ENCODE measurements at regions not wholly inside any gene's neighbourhood (a gene's known extent, or its start where the extent isn't known, plus 50 kb on each side); places are given as distances from the start of the nearest gene placed in this dataset.

GRCh38 chr5:105288946-105289345 lies 1726.4 kb upstream of the NUDT12 start:
- H3K27ac Mint-ChIP-seq: no peak overlapping the region
- H3K9me3 Mint-ChIP-seq: peaks cover 11% of the 10 kb centered on the region
- H3K36me3 Mint-ChIP-seq (ENCODE audit: low read depth): no peaks in the 10 kb centered on the region
- H3K27me3 Mint-ChIP-seq: no peaks in the 10 kb centered on the region
- DNase-seq: no peak
- no peaks in the 10 kb centered on the region for H3K4me1 Mint-ChIP-seq
- no peak overlapping the region for H3K4me3 Mint-ChIP-seq
- no peak for ATAC-seq

GRCh38 chr5:105283134-105283533 lies 1720.5 kb upstream of the NUDT12 start:
- no peak overlapping the region for H3K4me3 Mint-ChIP-seq
- peaks cover 15% of the 10 kb centered on the region for H3K9me3 Mint-ChIP-seq
- ATAC-seq (no peak), DNase-seq (no peak)
- H3K27me3 Mint-ChIP-seq: no peaks in the 10 kb centered on the region
- H3K4me1 Mint-ChIP-seq: no peaks in the 10 kb centered on the region
- H3K27ac Mint-ChIP-seq: no peak overlapping the region
- H3K36me3 Mint-ChIP-seq (ENCODE audit: low read depth): no peaks in the 10 kb centered on the region

DNA sequence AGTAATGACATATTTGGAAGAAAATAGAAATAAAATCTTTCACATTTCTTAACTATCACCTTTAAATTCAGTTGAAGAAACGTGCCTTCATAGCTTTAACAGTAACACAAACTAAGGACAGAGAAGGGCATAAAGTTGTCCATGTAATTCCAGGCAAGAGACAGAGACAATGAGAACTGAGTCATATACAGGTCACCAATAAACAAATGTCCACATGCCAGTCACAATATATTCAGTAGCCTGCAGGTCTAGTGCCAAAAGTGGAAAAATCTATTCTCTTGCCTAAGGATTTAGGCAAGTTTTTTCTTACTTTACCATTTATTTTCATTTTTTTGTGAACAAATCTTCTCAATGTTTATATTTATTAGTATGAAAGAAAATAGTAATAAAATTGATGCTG lies 1711.5 kb upstream of the NUDT12 start:
- ATAC-seq (no peak), DNase-seq (no peak)
- H3K27ac Mint-ChIP-seq: no peak overlapping the region
- H3K4me1 Mint-ChIP-seq: no peaks in the 10 kb centered on the region
- H3K9me3 Mint-ChIP-seq: peaks cover 19% of the 10 kb centered on the region
- no peak overlapping the region for H3K4me3 Mint-ChIP-seq
- H3K36me3 Mint-ChIP-seq (ENCODE audit: low read depth): no peaks in the 10 kb centered on the region
- no peaks in the 10 kb centered on the region for H3K27me3 Mint-ChIP-seq

DNA sequence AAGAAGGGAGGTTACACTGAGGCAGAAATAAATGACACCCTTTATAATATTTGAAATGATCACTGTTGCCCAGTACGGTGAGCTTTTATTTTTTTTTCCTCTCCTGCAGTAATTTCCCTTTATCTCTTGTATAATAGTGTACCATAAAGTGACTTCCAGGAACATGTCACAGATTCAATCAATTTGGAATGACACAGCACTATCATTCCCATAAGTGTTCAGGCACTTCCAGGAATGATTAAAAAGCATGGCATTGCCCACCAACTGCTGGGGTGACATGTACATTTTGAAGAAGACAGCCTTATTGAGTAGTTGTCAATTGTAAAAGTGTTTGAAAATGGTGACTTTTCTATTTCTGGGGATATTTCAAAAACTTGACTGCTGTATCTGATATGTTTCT lies 1700.9 kb upstream of the NUDT12 start:
- Mint-ChIP-seq H3K4me1 (no peaks in the 10 kb centered on the region), H3K27ac (no peak overlapping the region), H3K4me3 (no peak overlapping the region), H3K9me3 (peaks cover 23% of the 10 kb centered on the region), H3K36me3 (ENCODE audit: low read depth) (no peaks in the 10 kb centered on the region), H3K27me3 (no peaks in the 10 kb centered on the region)
- ATAC-seq: no peak
- DNase-seq: no peak

DNA sequence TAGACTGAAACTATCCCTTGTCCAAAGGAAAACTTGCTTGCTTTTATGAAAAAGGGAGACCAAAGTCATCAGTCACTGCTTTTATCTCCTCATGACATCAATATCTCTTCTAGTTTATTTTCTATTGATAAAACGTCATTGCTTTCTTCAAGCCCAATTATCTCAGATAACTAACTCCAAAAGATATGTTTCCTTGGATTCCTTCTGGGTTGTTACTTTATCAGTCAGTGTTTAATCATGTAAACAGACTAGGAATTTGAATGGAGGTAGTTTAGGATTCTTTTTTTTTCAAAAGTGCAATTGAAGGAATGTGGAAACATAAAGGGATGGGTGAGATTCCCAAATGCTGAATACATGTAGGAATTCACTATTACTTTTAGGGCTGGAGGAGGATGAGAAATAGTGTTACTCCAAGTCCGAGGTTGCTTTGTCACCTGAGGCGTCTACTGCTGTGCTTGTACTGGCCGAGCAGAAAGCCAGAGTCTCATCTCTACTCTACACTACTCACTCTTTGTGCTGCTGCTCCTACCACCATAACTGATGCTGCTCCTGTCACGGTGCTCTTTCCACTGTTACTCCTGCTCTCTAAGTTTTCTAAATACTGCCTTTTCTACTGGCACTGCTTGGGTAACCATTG lies 1697.1 kb upstream of the NUDT12 start:
- ATAC-seq (no peak), DNase-seq (no peak)
- H3K27me3 Mint-ChIP-seq: no peaks in the 10 kb centered on the region
- no peak overlapping the region for H3K27ac Mint-ChIP-seq
- no peak overlapping the region for H3K4me3 Mint-ChIP-seq
- peaks cover 23% of the 10 kb centered on the region for H3K9me3 Mint-ChIP-seq
- H3K4me1 Mint-ChIP-seq: no peaks in the 10 kb centered on the region
- no peaks in the 10 kb centered on the region for H3K36me3 Mint-ChIP-seq (ENCODE audit: low read depth)

DNA sequence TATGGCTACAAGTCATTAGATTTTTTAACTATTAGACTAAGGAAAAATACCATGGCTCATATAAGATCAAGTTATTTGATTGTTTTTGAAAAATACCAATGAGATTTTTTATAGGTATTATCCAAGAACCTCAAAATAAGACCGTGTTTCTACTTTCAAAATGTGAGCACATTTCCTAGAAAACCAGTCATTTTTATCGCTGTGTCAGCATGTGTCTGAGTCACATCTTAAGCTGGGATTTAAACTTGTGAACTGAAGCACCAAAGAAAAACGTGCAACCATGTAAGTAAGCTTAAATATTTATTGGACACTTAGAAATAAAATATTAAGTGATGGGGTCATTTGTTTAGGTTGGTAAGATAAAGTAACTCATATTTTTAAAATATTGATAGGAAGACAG lies 1676.0 kb upstream of the NUDT12 start:
- Mint-ChIP-seq H3K9me3 (no peaks in the 10 kb centered on the region), H3K4me3 (no peak overlapping the region), H3K27ac (no peak overlapping the region), H3K4me1 (no peaks in the 10 kb centered on the region), H3K27me3 (no peaks in the 10 kb centered on the region), H3K36me3 (ENCODE audit: low read depth) (no peaks in the 10 kb centered on the region)
- ATAC-seq (no peak), DNase-seq (no peak)

DNA sequence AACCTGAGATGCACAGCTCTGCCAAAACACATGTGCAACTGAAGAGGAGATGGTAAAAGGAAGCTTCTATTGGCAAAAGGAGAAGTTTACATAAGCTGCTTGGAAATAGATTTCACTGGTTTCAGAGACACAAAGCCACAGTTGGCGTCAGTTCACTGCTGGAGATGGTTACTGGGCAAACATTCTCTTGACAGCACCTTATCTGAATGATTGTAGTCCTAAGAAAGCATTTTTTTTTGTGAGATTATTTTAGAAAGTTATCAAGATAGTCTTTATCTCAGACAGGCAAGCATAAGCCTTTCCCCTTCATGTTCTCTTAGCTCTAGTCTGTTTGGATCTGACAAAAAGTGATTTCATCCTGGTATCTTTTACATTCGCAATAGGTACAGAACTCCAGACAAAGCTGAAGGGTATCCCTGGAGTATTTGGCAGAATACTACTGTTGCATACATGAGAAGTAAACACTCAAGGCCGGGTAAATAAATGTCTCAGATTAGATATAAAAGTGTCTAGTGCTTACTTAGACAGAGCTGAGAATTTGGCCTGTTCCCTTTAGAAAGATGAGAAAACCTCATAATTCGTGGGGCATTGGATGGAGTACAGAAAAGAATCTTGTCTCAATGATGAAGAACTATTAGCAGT lies 1668.0 kb upstream of the NUDT12 start:
- H3K36me3 Mint-ChIP-seq (ENCODE audit: low read depth): no peaks in the 10 kb centered on the region
- H3K4me1 Mint-ChIP-seq: no peaks in the 10 kb centered on the region
- H3K27ac Mint-ChIP-seq: no peak overlapping the region
- no peak overlapping the region for H3K4me3 Mint-ChIP-seq
- DNase-seq (no peak), ATAC-seq (no peak)
- H3K27me3 Mint-ChIP-seq: no peaks in the 10 kb centered on the region
- no peaks in the 10 kb centered on the region for H3K9me3 Mint-ChIP-seq

GRCh38 chr5:105218018-105218417 lies 1655.4 kb upstream of the NUDT12 start:
- Mint-ChIP-seq H3K4me1 (no peaks in the 10 kb centered on the region), H3K9me3 (peaks cover 6% of the 10 kb centered on the region), H3K27ac (no peak overlapping the region), H3K4me3 (no peak overlapping the region), H3K36me3 (ENCODE audit: low read depth) (no peaks in the 10 kb centered on the region), H3K27me3 (no peaks in the 10 kb centered on the region)
- ATAC-seq: no peak
- DNase-seq: no peak

- H3K36me3 Mint-ChIP-seq (ENCODE audit: low read depth): no peaks in the 10 kb centered on the region
- ATAC-seq (no peak), DNase-seq (no peak)
- no peak overlapping the region for H3K4me3 Mint-ChIP-seq
- no peaks in the 10 kb centered on the region for H3K4me1 Mint-ChIP-seq
- peaks cover 13% of the 10 kb centered on the region for H3K9me3 Mint-ChIP-seq
- no peak overlapping the region for H3K27ac Mint-ChIP-seq
- H3K27me3 Mint-ChIP-seq: no peaks in the 10 kb centered on the region
Observed at GRCh38 chr5:105213078-105213477, 1650.5 kb upstream of the NUDT12 start.

- Mint-ChIP-seq H3K36me3 (ENCODE audit: low read depth) (no peaks in the 10 kb centered on the region), H3K4me1 (no peaks in the 10 kb centered on the region), H3K4me3 (no peak overlapping the region), H3K27ac (no peak overlapping the region), H3K9me3 (peaks cover 7% of the 10 kb centered on the region), H3K27me3 (no peaks in the 10 kb centered on the region)
- ATAC-seq: no peak
- DNase-seq: no peak
Observed at GRCh38 chr5:105207066-105207465, 1644.5 kb upstream of the NUDT12 start.

DNA sequence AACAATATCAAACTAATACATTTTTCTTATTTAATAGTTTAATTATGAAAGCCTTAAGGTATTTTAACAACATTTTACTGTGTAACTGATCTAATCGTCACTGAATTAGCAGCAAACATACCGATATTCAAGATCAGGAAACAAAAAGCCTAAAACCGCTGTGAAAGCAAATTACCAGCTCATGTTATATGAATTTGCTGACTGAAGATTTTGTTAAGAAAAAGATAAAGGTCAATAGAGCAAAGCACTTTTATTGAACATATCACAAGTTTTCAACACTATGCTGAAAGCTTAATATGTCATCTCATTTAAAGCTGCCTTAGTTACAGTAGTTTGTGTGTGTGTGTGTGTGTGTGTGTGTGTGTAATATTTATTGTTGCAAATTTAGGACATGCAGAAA lies 1634.9 kb upstream of the NUDT12 start:
- Mint-ChIP-seq H3K9me3 (peaks cover 14% of the 10 kb centered on the region), H3K36me3 (ENCODE audit: low read depth) (no peaks in the 10 kb centered on the region), H3K27me3 (no peaks in the 10 kb centered on the region), H3K27ac (no peak overlapping the region), H3K4me3 (no peak overlapping the region), H3K4me1 (no peaks in the 10 kb centered on the region)
- DNase-seq (no peak), ATAC-seq (no peak)

DNA sequence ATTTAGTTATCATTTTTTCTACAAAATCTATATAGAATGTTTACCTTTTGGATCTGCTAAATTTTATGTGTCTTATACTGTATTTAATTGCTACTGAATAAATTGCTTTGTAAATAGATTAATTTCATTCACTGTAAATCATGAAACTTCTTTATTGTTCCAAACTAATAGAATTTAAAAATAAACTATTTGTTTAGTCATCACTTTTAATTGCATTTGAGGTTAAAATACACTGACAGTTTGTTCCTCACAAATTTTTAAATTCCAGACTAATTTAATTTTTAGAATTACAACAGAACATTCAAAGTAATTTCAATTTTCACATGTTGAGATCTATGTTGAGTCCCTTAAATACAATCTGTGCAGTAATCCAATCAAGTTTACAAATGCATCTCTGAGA lies 1633.2 kb upstream of the NUDT12 start:
- Mint-ChIP-seq H3K36me3 (ENCODE audit: low read depth) (no peaks in the 10 kb centered on the region), H3K27me3 (no peaks in the 10 kb centered on the region), H3K9me3 (peaks cover 9% of the 10 kb centered on the region), H3K4me1 (no peaks in the 10 kb centered on the region), H3K4me3 (no peak overlapping the region), H3K27ac (no peak overlapping the region)
- ATAC-seq (no peak), DNase-seq (no peak)

DNA sequence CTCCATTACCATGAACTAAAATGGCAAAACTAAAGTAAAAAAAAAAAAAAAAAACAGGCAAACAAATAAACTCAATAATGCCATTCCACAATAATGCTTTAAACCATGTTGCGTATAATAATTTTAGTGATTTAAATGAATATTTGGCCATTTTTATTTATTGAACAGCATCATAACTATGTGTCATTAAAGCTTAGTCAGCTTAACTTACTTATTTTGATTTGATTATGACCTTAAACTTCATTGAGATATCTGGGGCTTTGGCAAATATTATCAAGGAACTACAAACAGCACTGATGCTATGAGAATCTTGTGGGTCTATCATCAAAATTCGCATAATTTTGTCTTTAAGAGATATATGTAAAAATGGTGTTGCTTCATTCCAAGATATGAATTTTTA lies 1610.3 kb upstream of the NUDT12 start:
- H3K4me1 Mint-ChIP-seq: no peaks in the 10 kb centered on the region
- H3K27ac Mint-ChIP-seq: no peak overlapping the region
- no peaks in the 10 kb centered on the region for H3K36me3 Mint-ChIP-seq (ENCODE audit: low read depth)
- no peaks in the 10 kb centered on the region for H3K27me3 Mint-ChIP-seq
- ATAC-seq (no peak), DNase-seq (no peak)
- peaks cover 12% of the 10 kb centered on the region for H3K9me3 Mint-ChIP-seq
- no peak overlapping the region for H3K4me3 Mint-ChIP-seq

DNA sequence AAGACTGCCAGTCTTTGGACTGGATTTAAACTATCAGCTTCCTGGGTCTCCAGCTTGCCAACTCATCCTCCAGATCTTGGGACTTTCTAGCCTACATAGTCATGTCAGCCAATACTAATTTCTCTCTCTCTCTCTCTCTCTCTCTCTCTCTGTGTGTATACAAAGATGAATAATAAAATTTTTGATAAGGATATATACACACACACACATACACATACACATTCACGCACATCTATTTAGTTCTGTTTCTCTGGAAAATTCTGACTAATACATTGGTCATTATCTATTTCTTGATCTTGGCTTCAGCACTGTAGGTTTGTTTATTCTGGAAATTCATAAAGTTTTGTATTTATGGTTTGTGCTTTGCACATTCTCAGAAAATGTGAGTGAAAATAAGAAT lies 1606.2 kb upstream of the NUDT12 start:
- Mint-ChIP-seq H3K9me3 (peaks cover 9% of the 10 kb centered on the region), H3K27ac (no peak overlapping the region), H3K4me3 (no peak overlapping the region), H3K27me3 (no peaks in the 10 kb centered on the region), H3K36me3 (ENCODE audit: low read depth) (no peaks in the 10 kb centered on the region), H3K4me1 (no peaks in the 10 kb centered on the region)
- ATAC-seq: no peak
- no peak for DNase-seq

GRCh38 chr5:105167092-105167491 lies 1604.5 kb upstream of the NUDT12 start:
- Mint-ChIP-seq H3K4me1 (no peaks in the 10 kb centered on the region), H3K4me3 (no peak overlapping the region), H3K27me3 (no peaks in the 10 kb centered on the region), H3K36me3 (ENCODE audit: low read depth) (no peaks in the 10 kb centered on the region), H3K27ac (no peak overlapping the region), H3K9me3 (peaks cover 9% of the 10 kb centered on the region)
- DNase-seq: no peak
- ATAC-seq: no peak

- Mint-ChIP-seq H3K4me1 (no peaks in the 10 kb centered on the region), H3K4me3 (no peak overlapping the region), H3K27me3 (no peaks in the 10 kb centered on the region), H3K36me3 (ENCODE audit: low read depth) (no peaks in the 10 kb centered on the region), H3K27ac (no peak overlapping the region), H3K9me3 (peaks cover 16% of the 10 kb centered on the region)
- no peak for ATAC-seq
- no peak for DNase-seq
Observed at GRCh38 chr5:105163547-105163946, 1601.0 kb upstream of the NUDT12 start.

Measured in activated naive CD8-positive, alpha-beta T cell treated with anti-CD3 and anti-CD28 coated beads, Interleukin-2, amount 50 U/mL, for 24 hours (primary cell).